ENCODE measurements at regions not wholly inside any gene's neighbourhood (a gene's known extent, or its start where the extent isn't known, plus 50 kb on each side); places are given as distances from the start of the nearest gene placed in this dataset.

GRCh38 chr20:52346797-52347196, 155.2 kb upstream of the ZFP64 start:
- TF ChIP-seq, protein P1, sequence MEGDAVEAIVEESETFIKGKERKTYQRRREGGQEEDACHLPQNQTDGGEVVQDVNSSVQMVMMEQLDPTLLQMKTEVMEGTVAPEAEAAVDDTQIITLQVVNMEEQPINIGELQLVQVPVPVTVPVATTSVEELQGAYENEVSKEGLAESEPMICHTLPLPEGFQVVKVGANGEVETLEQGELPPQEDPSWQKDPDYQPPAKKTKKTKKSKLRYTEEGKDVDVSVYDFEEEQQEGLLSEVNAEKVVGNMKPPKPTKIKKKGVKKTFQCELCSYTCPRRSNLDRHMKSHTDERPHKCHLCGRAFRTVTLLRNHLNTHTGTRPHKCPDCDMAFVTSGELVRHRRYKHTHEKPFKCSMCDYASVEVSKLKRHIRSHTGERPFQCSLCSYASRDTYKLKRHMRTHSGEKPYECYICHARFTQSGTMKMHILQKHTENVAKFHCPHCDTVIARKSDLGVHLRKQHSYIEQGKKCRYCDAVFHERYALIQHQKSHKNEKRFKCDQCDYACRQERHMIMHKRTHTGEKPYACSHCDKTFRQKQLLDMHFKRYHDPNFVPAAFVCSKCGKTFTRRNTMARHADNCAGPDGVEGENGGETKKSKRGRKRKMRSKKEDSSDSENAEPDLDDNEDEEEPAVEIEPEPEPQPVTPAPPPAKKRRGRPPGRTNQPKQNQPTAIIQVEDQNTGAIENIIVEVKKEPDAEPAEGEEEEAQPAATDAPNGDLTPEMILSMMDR (IDR thresholded peaks at IDR 0.05) = no peak
- TF ChIP-seq POLR2AphosphoS5 (IDR thresholded peaks at IDR 0.05) (no peak), EP300 (IDR thresholded peaks at IDR 0.05) (no peak)
